H1 (cell line): ENCODE measurements at regions not wholly inside any gene's neighbourhood (a gene's known extent, or its start where the extent isn't known, plus 50 kb on each side); places are given as distances from the start of the nearest gene placed in this dataset.

ENCODE experiments used
- CREB1 ChIP-seq: IDR thresholded peaks from 2 replicates; pipeline ENCODE4 v1.6.1; 2012; ENCODE audit warnings: inconsistent platforms
- KDM4A ChIP-seq: IDR thresholded peaks from one replicate; pipeline ENCODE4 v1.7.1; 2012; ENCODE audit warnings: low read depth, mild to moderate bottlenecking, moderate library complexity, low read length, inconsistent platforms; ENCODE audit not compliant: severe bottlenecking

GRCh38 chr14:87815121-87815520 lies 177.9 kb downstream of the GALC start (continued):
- TF ChIP-seq KDM4A = no peak
- TF ChIP-seq CREB1 = no peak
